B cell (primary cell): ENCODE measurements at regions not wholly inside any gene's neighbourhood (a gene's known extent, or its start where the extent isn't known, plus 50 kb on each side); places are given as distances from the start of the nearest gene placed in this dataset.

Source experiments
- CTCF ChIP-seq: fragments of 200-600 bp; IDR thresholded peaks from one replicate; pipeline ENCODE4 v1.8.0; 2022; ENCODE audit warnings: antibody characterized with exemption, mild to moderate bottlenecking
- EZH2 ChIP-seq: IDR thresholded peaks from 2 replicates; pipeline ENCODE4 v1.6.1; 2012; ENCODE audit warnings: borderline replicate concordance, low read depth, mild to moderate bottlenecking, moderate library complexity, low read length; ENCODE audit not compliant: insufficient read depth, poor library complexity, severe bottlenecking

DNA sequence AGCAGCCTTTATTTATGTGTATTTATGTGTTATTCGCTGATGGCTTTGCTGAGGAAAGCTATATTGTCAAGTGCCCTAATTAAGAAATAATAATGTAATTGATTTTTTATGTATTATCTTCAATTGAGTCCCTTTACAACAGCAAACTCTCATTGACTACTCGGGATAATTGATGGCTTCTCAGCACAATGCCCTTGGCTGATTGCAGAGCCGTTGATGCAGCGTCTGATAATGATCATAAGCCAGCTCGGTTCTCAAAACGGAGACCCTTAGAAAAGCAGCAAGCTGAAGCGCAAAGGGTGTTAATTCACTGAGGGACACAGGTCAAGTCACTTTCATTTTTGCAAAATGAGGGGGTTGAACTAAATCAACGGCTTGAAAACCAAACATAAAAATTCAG, 357.1 kb upstream of the KCNH8 start:
- TF ChIP-seq CTCF (no peak), EZH2 (no peak)
